ENCODE measurements at regions not wholly inside any gene's neighbourhood (a gene's known extent, or its start where the extent isn't known, plus 50 kb on each side); places are given as distances from the start of the nearest gene placed in this dataset.

GRCh38 chr1:69228501-69228900 is 339.2 kb upstream of the LRRC7 start:
- Histone ChIP-seq H3K27ac (no peak overlapping the region), H3K36me3 (no peaks in the 10 kb centered on the region), H3K27me3 (no peaks in the 10 kb centered on the region), H3K9me3 (peaks cover 0 to 2% (median 0%) of the 10 kb centered on the region in 4 donors), H3K4me3 (no peak overlapping the region), H3K4me1 (no peaks in the 10 kb centered on the region)
- ATAC-seq (ENCODE audit: low FRiP score in 2 of 2) (no peak), DNase-seq (no peak)
- TF ChIP-seq POLR2A (IDR thresholded peaks at IDR 0.05) (no peak), EP300 (IDR thresholded peaks at IDR 0.05) (no peak)
- WGBS, 2 donors, result 0 to 25% methylated on average over 1 of the region's 1 CpG

DNA sequence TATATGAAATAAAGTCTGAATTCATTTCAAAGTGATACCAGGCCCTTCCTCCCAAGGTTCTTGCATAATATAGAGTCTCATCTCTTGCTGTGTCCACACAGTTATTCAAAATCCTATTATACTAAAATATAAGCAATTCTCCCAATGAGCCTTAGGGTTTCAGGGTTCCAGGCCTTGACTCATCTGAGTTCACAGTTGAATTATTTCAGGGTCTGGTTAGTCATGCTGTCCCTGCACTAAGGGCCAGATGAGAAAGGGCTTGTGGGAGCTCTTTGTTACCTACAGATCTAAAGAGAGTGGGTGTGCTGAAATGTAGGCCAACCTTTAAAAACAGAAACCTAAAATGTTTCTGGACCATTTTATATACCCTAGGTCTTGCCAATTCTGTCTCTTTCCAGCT is 337.5 kb upstream of the LRRC7 start:
- peaks cover 0 to 2% (median 0%) of the 10 kb centered on the region in 4 donors for H3K9me3 ChIP-seq
- ATAC-seq (ENCODE audit: low FRiP score in 2 of 2) (no peak), DNase-seq (no peak)
- H3K4me1 ChIP-seq, result no peaks in the 10 kb centered on the region
- no peaks in the 10 kb centered on the region for H3K36me3 ChIP-seq
- TF ChIP-seq EP300 (IDR thresholded peaks at IDR 0.05) (no peak), POLR2AphosphoS5 (IDR thresholded peaks at IDR 0.05) (no peak), POLR2A (IDR thresholded peaks at IDR 0.05) (no peak)
- TF ChIP-seq, protein P1, sequence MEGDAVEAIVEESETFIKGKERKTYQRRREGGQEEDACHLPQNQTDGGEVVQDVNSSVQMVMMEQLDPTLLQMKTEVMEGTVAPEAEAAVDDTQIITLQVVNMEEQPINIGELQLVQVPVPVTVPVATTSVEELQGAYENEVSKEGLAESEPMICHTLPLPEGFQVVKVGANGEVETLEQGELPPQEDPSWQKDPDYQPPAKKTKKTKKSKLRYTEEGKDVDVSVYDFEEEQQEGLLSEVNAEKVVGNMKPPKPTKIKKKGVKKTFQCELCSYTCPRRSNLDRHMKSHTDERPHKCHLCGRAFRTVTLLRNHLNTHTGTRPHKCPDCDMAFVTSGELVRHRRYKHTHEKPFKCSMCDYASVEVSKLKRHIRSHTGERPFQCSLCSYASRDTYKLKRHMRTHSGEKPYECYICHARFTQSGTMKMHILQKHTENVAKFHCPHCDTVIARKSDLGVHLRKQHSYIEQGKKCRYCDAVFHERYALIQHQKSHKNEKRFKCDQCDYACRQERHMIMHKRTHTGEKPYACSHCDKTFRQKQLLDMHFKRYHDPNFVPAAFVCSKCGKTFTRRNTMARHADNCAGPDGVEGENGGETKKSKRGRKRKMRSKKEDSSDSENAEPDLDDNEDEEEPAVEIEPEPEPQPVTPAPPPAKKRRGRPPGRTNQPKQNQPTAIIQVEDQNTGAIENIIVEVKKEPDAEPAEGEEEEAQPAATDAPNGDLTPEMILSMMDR (IDR thresholded peaks at IDR 0.05), result no peak
- H3K27ac ChIP-seq, result no peak overlapping the region
- no peaks in the 10 kb centered on the region for H3K27me3 ChIP-seq
- H3K4me3 ChIP-seq, result no peak overlapping the region

- ATAC-seq (ENCODE audit: low FRiP score in 2 of 2), result no peak
- TF ChIP-seq POLR2A (IDR thresholded peaks at IDR 0.05) (no peak), POLR2AphosphoS5 (IDR thresholded peaks at IDR 0.05) (no peak), EP300 (IDR thresholded peaks at IDR 0.05) (no peak)
- TF ChIP-seq, protein P1 (IDR thresholded peaks at IDR 0.05), result no peak
These were observed 334.3 kb upstream of the LRRC7 start for GRCh38 chr1:69233463-69233862.

GRCh38 chr1:69244211-69244610 is 323.5 kb upstream of the LRRC7 start:
- Histone ChIP-seq H3K36me3 (no peaks in the 10 kb centered on the region), H3K9me3 (no peaks in the 10 kb centered on the region), H3K4me1 (no peaks in the 10 kb centered on the region), H3K27ac (no peak overlapping the region), H3K27me3 (no peaks in the 10 kb centered on the region), H3K4me3 (no peak overlapping the region)
- DNase-seq, result no peak
- TF ChIP-seq POLR2AphosphoS5 (IDR thresholded peaks at IDR 0.05), result no peak
- no peak for TF ChIP-seq EP300 (IDR thresholded peaks at IDR 0.05)
- no peak for TF ChIP-seq POLR2A (IDR thresholded peaks at IDR 0.05)
- TF ChIP-seq, protein P1 (IDR thresholded peaks at IDR 0.05), result no peak
- no peak for ATAC-seq (ENCODE audit: low FRiP score in 2 of 2)
- WGBS, 2 donors, result 65 to 86% methylated on average over 1 of the region's 1 CpG

More at GRCh38 chr1:69233463-69233862, 334.3 kb upstream of the LRRC7 start:
- DNase-seq, result no peak
- Histone ChIP-seq H3K9me3 (peaks cover 0 to 2% (median 0%) of the 10 kb centered on the region in 4 donors), H3K36me3 (no peaks in the 10 kb centered on the region), H3K4me3 (no peak overlapping the region), H3K27me3 (no peaks in the 10 kb centered on the region), H3K4me1 (no peaks in the 10 kb centered on the region), H3K27ac (no peak overlapping the region)

- H3K27ac ChIP-seq, result no peak overlapping the region
- ATAC-seq (ENCODE audit: low FRiP score in 2 of 2) (no peak), DNase-seq (no peak)
- H3K27me3 ChIP-seq, result no peaks in the 10 kb centered on the region
- H3K9me3 ChIP-seq, result no peaks in the 10 kb centered on the region
- H3K36me3 ChIP-seq, result no peaks in the 10 kb centered on the region
- TF ChIP-seq POLR2A (IDR thresholded peaks at IDR 0.05) (no peak), EP300 (IDR thresholded peaks at IDR 0.05) (no peak), POLR2AphosphoS5 (IDR thresholded peaks at IDR 0.05) (no peak)
- TF ChIP-seq, protein P1 (IDR thresholded peaks at IDR 0.05), result no peak
- no peak overlapping the region for H3K4me3 ChIP-seq
- no peaks in the 10 kb centered on the region for H3K4me1 ChIP-seq
- WGBS, 2 donors, result 80 to 81% methylated on average over 1 of the region's 1 CpG
These were observed 321.6 kb upstream of the LRRC7 start for GRCh38 chr1:69246109-69246508.
